ENCODE measurements at regions not wholly inside any gene's neighbourhood (a gene's known extent, or its start where the extent isn't known, plus 50 kb on each side); places are given as distances from the start of the nearest gene placed in this dataset.

GRCh38 chr2:16063955-16064633 is 123.7 kb downstream of the MYCN start:
- TF ChIP-seq CTCF (IDR thresholded peaks at IDR 0.05) = no peak
- TF ChIP-seq POLR2AphosphoS5 (IDR thresholded peaks at IDR 0.05; ENCODE audit: insufficient read depth in 1 of 2, low read depth in 1 of 2) = no peak
- no peak for TF ChIP-seq POLR2A (IDR thresholded peaks at IDR 0.05)
